ENCODE measurements at regions not wholly inside any gene's neighbourhood (a gene's known extent, or its start where the extent isn't known, plus 50 kb on each side); places are given as distances from the start of the nearest gene placed in this dataset.

- H3K36me3 ChIP-seq (replicated peaks; ENCODE audit: low read depth, low read length) = no peaks in the 10 kb centered on the region
- peaks cover 3% of the 10 kb centered on the region; the same call in 1 of the 2 replicates for H3K27me3 ChIP-seq (ENCODE audit: low read depth, low read length)
- no peaks in the 10 kb centered on the region for H3K4me1 ChIP-seq (ENCODE audit: low read length)
- no peaks in the 10 kb centered on the region for H3K9me3 ChIP-seq (ENCODE audit: insufficient read depth, low read length)
- TF ChIP-seq EZH2phosphoT487 (IDR thresholded peaks at IDR 0.05; ENCODE audit: low read depth) (no peak), CTCF (IDR thresholded peaks at IDR 0.05; ENCODE audit: low read depth, low read length) (no peak)
- H3K4me2 ChIP-seq (ENCODE audit: low read length) = no peak overlapping the region
- H4K20me1 ChIP-seq (ENCODE audit: insufficient read depth, low read length) = no peaks in the 10 kb centered on the region
- H3K9ac ChIP-seq (ENCODE audit: low read length) = no peak overlapping the region
- no peaks in the 10 kb centered on the region for H3K79me2 ChIP-seq (ENCODE audit: low read length)
- H2AFZ ChIP-seq (ENCODE audit: low read depth, low read length) = no peak overlapping the region
- H3K4me3 ChIP-seq (ENCODE audit: low read length) = no peak overlapping the region
- H3K27ac ChIP-seq (ENCODE audit: low read length) = no peak overlapping the region
Observed at GRCh38 chr11:15728207-15728606, 613.5 kb downstream of the INSC start.

GRCh38 chr11:15730263-15730994 is 615.7 kb downstream of the INSC start:
- Histone ChIP-seq H3K36me3 (replicated peaks; ENCODE audit: low read depth, low read length) (no peaks in the 10 kb centered on the region), H4K20me1 (ENCODE audit: insufficient read depth, low read length) (no peaks in the 10 kb centered on the region), H3K27ac (ENCODE audit: low read length) (no peak overlapping the region), H3K4me3 (ENCODE audit: low read length) (no peak overlapping the region), H3K4me1 (ENCODE audit: low read length) (no peaks in the 10 kb centered on the region), H3K27me3 (ENCODE audit: low read depth, low read length) (peaks cover 4% of the 10 kb centered on the region; the same call in 1 of the 2 replicates), H2AFZ (ENCODE audit: low read depth, low read length) (no peak overlapping the region), H3K79me2 (ENCODE audit: low read length) (no peaks in the 10 kb centered on the region), H3K9me3 (ENCODE audit: insufficient read depth, low read length) (no peaks in the 10 kb centered on the region), H3K9ac (ENCODE audit: low read length) (no peak overlapping the region), H3K4me2 (ENCODE audit: low read length) (no peak overlapping the region)
- TF ChIP-seq CTCF (IDR thresholded peaks at IDR 0.05; ENCODE audit: low read depth, low read length) (no peak), EZH2phosphoT487 (IDR thresholded peaks at IDR 0.05; ENCODE audit: low read depth) (no peak)

GRCh38 chr11:15730995-15731385 is 616.3 kb downstream of the INSC start:
- no peaks in the 10 kb centered on the region for H3K4me1 ChIP-seq (ENCODE audit: low read length)
- peaks cover 8% of the 10 kb centered on the region; the same call in 1 of the 2 replicates for H3K27me3 ChIP-seq (ENCODE audit: low read depth, low read length)
- TF ChIP-seq CTCF (IDR thresholded peaks at IDR 0.05; ENCODE audit: low read depth, low read length) = no peak
- TF ChIP-seq EZH2phosphoT487 (IDR thresholded peaks at IDR 0.05; ENCODE audit: low read depth) = no peak
- no peaks in the 10 kb centered on the region for H3K79me2 ChIP-seq (ENCODE audit: low read length)
- H3K9ac ChIP-seq (ENCODE audit: low read length) = no peak overlapping the region
- no peak overlapping the region for H3K4me3 ChIP-seq (ENCODE audit: low read length)
- no peak overlapping the region for H3K4me2 ChIP-seq (ENCODE audit: low read length)
- no peaks in the 10 kb centered on the region for H3K36me3 ChIP-seq (replicated peaks; ENCODE audit: low read depth, low read length)
- H4K20me1 ChIP-seq (ENCODE audit: insufficient read depth, low read length) = no peaks in the 10 kb centered on the region
- H2AFZ ChIP-seq (ENCODE audit: low read depth, low read length) = no peak overlapping the region
- no peaks in the 10 kb centered on the region for H3K9me3 ChIP-seq (ENCODE audit: insufficient read depth, low read length)
- H3K27ac ChIP-seq (ENCODE audit: low read length) = no peak overlapping the region

GRCh38 chr11:15735706-15736105 is 620.6 kb downstream of the SOX6 start:
- TF ChIP-seq EZH2phosphoT487 (IDR thresholded peaks at IDR 0.05; ENCODE audit: low read depth) (no peak), CTCF (IDR thresholded peaks at IDR 0.05; ENCODE audit: low read depth, low read length) (no peak)
- Histone ChIP-seq H3K36me3 (replicated peaks; ENCODE audit: low read depth, low read length) (no peaks in the 10 kb centered on the region), H4K20me1 (ENCODE audit: insufficient read depth, low read length) (no peaks in the 10 kb centered on the region), H3K4me1 (ENCODE audit: low read length) (no peaks in the 10 kb centered on the region), H3K79me2 (ENCODE audit: low read length) (no peaks in the 10 kb centered on the region), H3K4me2 (ENCODE audit: low read length) (no peak overlapping the region), H2AFZ (ENCODE audit: low read depth, low read length) (no peak overlapping the region), H3K9me3 (ENCODE audit: insufficient read depth, low read length) (no peaks in the 10 kb centered on the region), H3K4me3 (ENCODE audit: low read length) (no peak overlapping the region), H3K27ac (ENCODE audit: low read length) (no peak overlapping the region), H3K27me3 (ENCODE audit: low read depth, low read length) (peaks cover 13% of the 10 kb centered on the region; the same call in 1 of the 2 replicates), H3K9ac (ENCODE audit: low read length) (no peak overlapping the region)
